ENCODE measurements at regions not wholly inside any gene's neighbourhood (a gene's known extent, or its start where the extent isn't known, plus 50 kb on each side); places are given as distances from the start of the nearest gene placed in this dataset.

DNA sequence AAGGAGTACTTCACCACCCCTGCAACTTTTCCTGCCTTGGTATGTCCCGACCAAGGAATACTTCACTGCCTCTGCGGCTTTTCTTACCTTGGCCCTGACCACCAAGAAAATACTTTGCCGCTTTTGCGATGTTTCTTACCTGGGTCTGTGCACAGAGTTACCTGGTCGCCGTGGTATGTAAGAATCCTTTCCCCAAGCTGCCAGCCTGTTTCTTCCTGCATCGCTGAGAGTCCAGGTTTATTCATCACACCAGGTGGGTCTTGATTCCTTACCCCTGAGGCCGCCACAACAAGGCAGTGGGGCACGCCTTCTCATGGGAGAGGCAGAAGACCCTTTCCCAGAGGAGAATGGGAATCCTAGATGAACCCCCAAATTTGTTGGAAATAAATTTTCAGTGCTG is 511.3 kb downstream of the EDEM1 start:
- TF ChIP-seq CTCF (IDR thresholded peaks at IDR 0.05) = no peak
- TF ChIP-seq POLR2A (IDR thresholded peaks at IDR 0.05) = no peak
